HepG2 (cell line): ENCODE measurements at regions not wholly inside any gene's neighbourhood (a gene's known extent, or its start where the extent isn't known, plus 50 kb on each side); places are given as distances from the start of the nearest gene placed in this dataset.
"Not testable (repeated sequence)": the region's sequence is repeated elsewhere in the genome, so short reads cannot be mapped to it uniquely, and the experiment has no call there.

Experiments used
- ATAC-seq: fragments of 200-7000 bp; cut with Tn5 transposase; 3 replicates; pipeline ENCODE4 v1.9.1; 2020; ENCODE audit warnings: mild to moderate bottlenecking, moderate library complexity
- BruUV-seq: library from RNA; stranded (reverse); fragments of 400-500 nt; replicated peaks from 2 replicates; lab custom pipeline; 2021; lab: Mats Ljungman, UMichigan
- CTCF ChIA-PET: fragments of 300-600 bp; formaldehyde crosslinking; extraction: SDS; loops from one replicate; lab custom pipeline; 2021; ENCODE audit warnings: low total read pairs, inconsistent platforms, low intra/inter-chr PET ratio; lab: Yijun Ruan, JAX
- POLR2A ChIA-PET: fragments of 350-600 bp; sonication (Branson Sonifier 250); formaldehyde crosslinking; loops from one replicate; lab custom pipeline; 2020; ENCODE audit warnings: antibody characterized with exemption, inconsistent platforms; lab: Yijun Ruan, JAX
- DNase-seq: peaks from one replicate; pipeline ENCODE4 v3.0.0-alpha.2; 2015; ENCODE audit warnings: low spot score
- FAIRE-seq: peaks from 3 replicates; lab custom pipeline; 2011; peaks lifted over from hg19 to GRCh38; lab: Jason Lieb, UNC
- H2AFZ ChIP-seq: one replicate; pipeline ENCODE4 v1.6.1; 2011; ENCODE audit warnings: low read length, inconsistent platforms
- H3K27ac ChIP-seq: fragments of 300-600 bp; 3 replicates; pipeline ENCODE4 v1.8.0; 2011; ENCODE audit warnings: mixed run types, mild to moderate bottlenecking, mixed read lengths, low read length, inconsistent platforms; ENCODE audit not compliant: insufficient read depth; ENCODE audit errors: extremely low read length
- H3K27me3 ChIP-seq, 2 experiments: fragments of 200-600 bp in 1 of 2; 2 replicates in 1 of 2; 3 replicates in 1 of 2; pipeline versions ENCODE4 v1.6.0 to v1.8.0; 2011; ENCODE audit warnings: low read length in 2 of 2, mild to moderate bottlenecking in 2 of 2, moderate library complexity in 2 of 2, inconsistent platforms in 1 of 2; ENCODE audit not compliant: insufficient read depth in 2 of 2, control insufficient read depth in 1 of 2
- H3K36me3 ChIP-seq, 2 experiments: fragments of 200-600 bp in 1 of 2; replicated peaks in 1 of 2; 2 replicates in 1 of 2; 3 replicates in 1 of 2; pipeline versions ENCODE4 v1.5.1 to v1.8.0; 2011; ENCODE audit warnings: low read length in 2 of 2, inconsistent platforms in 1 of 2; ENCODE audit not compliant: insufficient read depth in 2 of 2, control insufficient read depth in 1 of 2
- H3K4me1 ChIP-seq: 2 replicates; pipeline ENCODE4 v1.5.1; 2012; ENCODE audit warnings: low read length, inconsistent platforms; ENCODE audit not compliant: insufficient read depth
- H3K4me2 ChIP-seq: 2 replicates; pipeline ENCODE4 v1.6.0; 2011; ENCODE audit warnings: low read depth, low read length, inconsistent platforms
- H3K4me3 ChIP-seq, 3 experiments: fragments of 200-600 bp in 1 of 3; sonication (generic), shearing (Covaris generic) in 1 of 3; replicated peaks in 1 of 3; 2 replicates each; pipeline ENCODE4 v1.5.1; 2011 to 2016; ENCODE audit warnings: low read length in 3 of 3, inconsistent platforms in 2 of 3, low read depth in 2 of 3, mild to moderate bottlenecking in 2 of 3, control low read depth in 1 of 3, mixed read lengths in 1 of 3; ENCODE audit not compliant: insufficient read depth in 1 of 3
- H3K79me2 ChIP-seq: one replicate; pipeline ENCODE4 v1.6.1; 2011; ENCODE audit warnings: low read length, inconsistent platforms; ENCODE audit not compliant: insufficient read depth
- H3K9ac ChIP-seq: 2 replicates; pipeline ENCODE4 v1.6.0; 2011; ENCODE audit warnings: mild to moderate bottlenecking, low read depth, low read length, inconsistent platforms; ENCODE audit not compliant: insufficient read depth
- H3K9me3 ChIP-seq: 2 replicates; pipeline ENCODE4 v1.5.1; 2012; ENCODE audit warnings: mild to moderate bottlenecking, low read length
- H4K20me1 ChIP-seq: 2 replicates; pipeline ENCODE4 v1.6.0; 2011; ENCODE audit warnings: inconsistent platforms, mild to moderate bottlenecking, low read length, moderate library complexity; ENCODE audit not compliant: insufficient read depth
- TEAD3 ChIP-seq: optimal IDR thresholded peaks from 2 replicates; pipeline ENCODE3; 2016; ENCODE audit warnings: borderline replicate concordance
- ZNF616 ChIP-seq: sonication (generic); formaldehyde crosslinking; IDR thresholded peaks from 2 replicates; pipeline ENCODE4 v1.5.0; 2020; ENCODE audit warnings: low read depth, mild to moderate bottlenecking, missing genetic modification reagents
- WGBS: methylation state at CpG from one replicate; pipeline ENCODE4 v1.1.6; 2017; ENCODE audit warnings: low lambda C conversion rate; 5-methylcytosine and 5-hydroxymethylcytosine counted together
- in situ Hi-C: cut with HindIII; loops from 2 replicates; pipeline ENCODE4 v1.10.0; 2017; ENCODE audit warnings: low pct_unique_long_range_greater_than_20kb; ENCODE audit not compliant: extremely low pct_ligation_motif_present
- intact Hi-C: fragments of 100-400 bp; cut with micrococcal nuclease; formaldehyde crosslinking; loops from one replicate; pipeline ENCODE4 v1.10.0; 2022; ENCODE audit not compliant: unreplicated experiment

GRCh38 chr10:130515670-130516069, 379.5 kb downstream of the GLRX3 start:
- no peak overlapping the region for H3K4me3 ChIP-seq
- H4K20me1 ChIP-seq, result no peaks in the 10 kb centered on the region
- DNase-seq (no peak), FAIRE-seq (no peak), ATAC-seq (no peak)
- in situ Hi-C loops, result no loop called here
- no peak overlapping the region for H3K27ac ChIP-seq
- H3K27me3 ChIP-seq, result peaks cover 0 to 25% of the 10 kb centered on the region in 2 experiments; a peak in 2 of 5 replicates
- ChIA-PET CTCF (no interaction called here), POLR2A (no interaction called here)
- no TSS peak for BruUV-seq
- H3K9ac ChIP-seq, result no peak overlapping the region
- no peak overlapping the region for H3K4me2 ChIP-seq
- WGBS, result 5% methylated on average over 5 of the region's 6 CpGs
- no peaks in the 10 kb centered on the region for H3K36me3 ChIP-seq
- intact Hi-C loops, result no loop called here
- TF ChIP-seq ZNF616, result no peak
- H3K79me2 ChIP-seq, result no peaks in the 10 kb centered on the region
- H2AFZ ChIP-seq, result no peak overlapping the region
- no peaks in the 10 kb centered on the region for H3K4me1 ChIP-seq
- no peaks in the 10 kb centered on the region for H3K9me3 ChIP-seq

GRCh38 chr10:130516141-130516735, 380.0 kb downstream of the GLRX3 start:
- H3K4me3 ChIP-seq, result no peak overlapping the region
- no peak overlapping the region for H3K4me2 ChIP-seq
- no peak overlapping the region for H3K27ac ChIP-seq
- H2AFZ ChIP-seq, result no peak overlapping the region
- intact Hi-C loops (no loop called here), in situ Hi-C loops (no loop called here)
- ChIA-PET POLR2A (no interaction called here), CTCF (no interaction called here)
- H3K9me3 ChIP-seq, result no peaks in the 10 kb centered on the region
- no peak for DNase-seq
- no peak overlapping the region for H3K9ac ChIP-seq
- no peaks in the 10 kb centered on the region for H4K20me1 ChIP-seq
- no peaks in the 10 kb centered on the region for H3K36me3 ChIP-seq
- no peak for FAIRE-seq
- WGBS, result 29% methylated on average over 3 of the region's 4 CpGs
- no TSS peak for BruUV-seq
- peaks cover 0 to 21% of the 10 kb centered on the region in 2 experiments; a peak in 2 of 5 replicates for H3K27me3 ChIP-seq
- H3K4me1 ChIP-seq, result no peaks in the 10 kb centered on the region
- no peak for TF ChIP-seq TEAD3 (CRISPR knock-in tag)
- no peaks in the 10 kb centered on the region for H3K79me2 ChIP-seq
- ATAC-seq, result no peak

- H3K36me3 ChIP-seq, FAIRE-seq, POLR2A ChIA-PET, CTCF ChIA-PET, ATAC-seq, H3K4me3 ChIP-seq, H4K20me1 ChIP-seq, BruUV-seq, in situ Hi-C loops, H3K27ac ChIP-seq, H3K9ac ChIP-seq, H3K4me1 ChIP-seq, intact Hi-C loops, H2AFZ ChIP-seq, H3K79me2 ChIP-seq, H3K4me2 ChIP-seq, H3K9me3 ChIP-seq, DNase-seq: not testable (repeated sequence)
- peaks cover 0 to 14% of the 10 kb centered on the region in 2 experiments; a peak in 2 of 5 replicates for H3K27me3 ChIP-seq
- 21% methylated on average over 7 of the region's 13 CpGs for WGBS
Measured at GRCh38 chr10:130518921-130519320, 382.7 kb downstream of the GLRX3 start.
